Spleen (tissue), 11 donors: ENCODE measurements at regions not wholly inside any gene's neighbourhood (a gene's known extent, or its start where the extent isn't known, plus 50 kb on each side); places are given as distances from the start of the nearest gene placed in this dataset.

Experiments
- DNase-seq: peaks from one replicate; pipeline ENCODE4 v3.0.0-alpha.2; 2020
- H3K27ac ChIP-seq, 8 donors: fragments of 200-600 bp; sonication (generic) in 7 of 8; 1 replicate in 4 of 8; 2 replicates in 4 of 8; pipeline versions ENCODE4 v1.5.0 to v1.8.0; 2016 to 2021; ENCODE audit warnings: inconsistent platforms in 4 of 8, mild to moderate bottlenecking in 4 of 8, moderate library complexity in 1 of 8
- H3K27me3 ChIP-seq, 7 donors: fragments of 200-600 bp; sonication (generic) in 6 of 7; replicated peaks in 1 of 7; 1 replicate in 4 of 7; 2 replicates in 3 of 7; pipeline versions ENCODE4 v1.5.0 to v1.8.0; 2016 to 2021; ENCODE audit warnings: inconsistent platforms in 3 of 7, mild to moderate bottlenecking in 1 of 7
- H3K36me3 ChIP-seq, 6 donors: fragments of 200-600 bp; sonication (generic) in 5 of 6; 1 replicate in 4 of 6; 2 replicates in 2 of 6; pipeline versions ENCODE4 v1.5.0 to v1.8.0; 2016 to 2021; ENCODE audit warnings: inconsistent platforms in 2 of 6
- H3K4me1 ChIP-seq, 6 donors: fragments of 200-600 bp; sonication (generic) in 5 of 6; 1 replicate in 3 of 6; 2 replicates in 3 of 6; pipeline versions ENCODE4 v1.5.0 to v1.8.0; 2016 to 2021; ENCODE audit warnings: inconsistent platforms in 3 of 6
- H3K4me3 ChIP-seq, 8 donors: fragments of 200-600 bp; sonication (generic) in 7 of 8; 1 replicate in 4 of 8; 2 replicates in 4 of 8; pipeline versions ENCODE4 v1.5.0 to v1.8.0; 2016 to 2021; ENCODE audit warnings: inconsistent platforms in 4 of 8, mild to moderate bottlenecking in 4 of 8, moderate library complexity in 2 of 8
- H3K9me3 ChIP-seq, 8 donors: fragments of 200-600 bp; sonication (generic) in 7 of 8; 1 replicate in 4 of 8; 2 replicates in 4 of 8; pipeline versions ENCODE4 v1.5.0 to v1.8.0; 2016 to 2021; ENCODE audit warnings: inconsistent platforms in 4 of 8
- CTCF ChIP-seq, 11 experiments: fragments of 200-600 bp in 7 of 11; fragments of 450-650 bp in 4 of 11; sonication (generic) in 4 of 11; IDR thresholded peaks in 8 of 11; conservative IDR thresholded peaks in 3 of 11; 1 replicate in 7 of 11; 2 replicates in 4 of 11; pipeline versions ENCODE4 v1.4.0 to v1.8.0; 2016 to 2021; ENCODE audit warnings: antibody characterized with exemption in 11 of 11, inconsistent platforms in 4 of 11, mild to moderate bottlenecking in 1 of 11
- POLR2A ChIP-seq, 3 donors: fragments of 450-650 bp; IDR thresholded peaks; one replicate each; pipeline ENCODE4 v1.5.1; 2017; ENCODE audit warnings: antibody characterized with exemption in 3 of 3, mild to moderate bottlenecking in 1 of 3
- POLR2AphosphoS5 ChIP-seq, 3 donors: sonication (generic); formaldehyde crosslinking; IDR thresholded peaks; one replicate each; pipeline ENCODE4 v1.5.1; 2017; ENCODE audit warnings: antibody characterized with exemption in 3 of 3
- WGBS, 5 donors: extraction: QIAGEN DNeasy Blood & Tissue Kit in 3 of 5; methylation state at CpG; one replicate each; pipeline versions ENCODE4 v1.1.5 to v1.1.7; 2013 to 2018; 5-methylcytosine and 5-hydroxymethylcytosine counted together
- intact Hi-C: fragments of 100-400 bp; cut with DNase I; formaldehyde crosslinking; loops from one replicate; pipeline ENCODE4 v1.15.0; 2023; ENCODE audit warnings: low total_unique reads
- donor health status: healthy with polysubstance abuse.
- donor health status: DM: no; HTN: no; CAD: no; lungs with moderate emphysema.
- donor health status: DM: no; HTN: no; CAD: no.
- donor health status: Bipolar disorder and iron deficiency.
- donor health status: healthy.
- donor health status: DM: no; HTN: no; CAD: no.
- donor health status: DM: yes; HTN: yes; CAD: no.

GRCh38 chr21:41675574-41675973, 91.3 kb downstream of the RIPK4 start:
- 69 to 87% (median 76%) methylated on average over 6 of the region's 6 CpGs for WGBS, 5 donors
- no peak for DNase-seq
- peaks cover 0 to 49% (median 0%) of the 10 kb centered on the region in 7 donors for H3K27me3 ChIP-seq
- no peak overlapping the region for H3K27ac ChIP-seq
- H3K4me3 ChIP-seq, result no peak overlapping the region
- H3K36me3 ChIP-seq, result no peaks in the 10 kb centered on the region
- peaks cover 0 to 5% (median 2%) of the 10 kb centered on the region in 6 donors for H3K4me1 ChIP-seq
- TF ChIP-seq CTCF (IDR thresholded peaks at IDR 0.05 in 8 of 11, conservative IDR thresholded peaks at IDR 0.05 in 3 of 11) (no peak), POLR2AphosphoS5 (IDR thresholded peaks at IDR 0.05) (no peak), POLR2A (IDR thresholded peaks at IDR 0.05) (no peak)
- H3K9me3 ChIP-seq, result no peaks in the 10 kb centered on the region
- intact Hi-C loops, result no loop called here

- Histone ChIP-seq H3K27ac (no peak overlapping the region), H3K27me3 (peaks cover 0 to 48% (median 0%) of the 10 kb centered on the region in 7 donors), H3K4me3 (no peak overlapping the region), H3K9me3 (no peaks in the 10 kb centered on the region), H3K36me3 (no peaks in the 10 kb centered on the region), H3K4me1 (peaks cover 0 to 5% (median 2%) of the 10 kb centered on the region in 6 donors)
- no peak for TF ChIP-seq POLR2AphosphoS5 (IDR thresholded peaks at IDR 0.05)
- no peak for TF ChIP-seq POLR2A (IDR thresholded peaks at IDR 0.05)
- no peak for TF ChIP-seq CTCF (IDR thresholded peaks at IDR 0.05 in 8 of 11, conservative IDR thresholded peaks at IDR 0.05 in 3 of 11)
- DNase-seq, result no peak
- WGBS, 5 donors, result 77 to 87% (median 83%) methylated on average over 6 of the region's 6 CpGs
- intact Hi-C loops, result no loop called here
Observed at GRCh38 chr21:41674402-41674801, 92.5 kb downstream of the RIPK4 start.

- WGBS, 5 donors, result 69 to 83% (median 76%) methylated on average over 13 of the region's 13 CpGs
Observed at GRCh38 chr21:41673596-41674335, 93.1 kb downstream of the RIPK4 start.

More at GRCh38 chr21:41673596-41674335, 93.1 kb downstream of the RIPK4 start:
- H3K36me3 ChIP-seq, result no peaks in the 10 kb centered on the region
- peaks cover 0 to 3% (median 0%) of the 10 kb centered on the region in 6 donors for H3K4me1 ChIP-seq
- no peak overlapping the region for H3K4me3 ChIP-seq
- TF ChIP-seq CTCF (IDR thresholded peaks at IDR 0.05 in 8 of 11, conservative IDR thresholded peaks at IDR 0.05 in 3 of 11), result no peak
- no peak for TF ChIP-seq POLR2AphosphoS5 (IDR thresholded peaks at IDR 0.05)
- TF ChIP-seq POLR2A (IDR thresholded peaks at IDR 0.05), result no peak
- DNase-seq, result peak; percentile 25
- intact Hi-C loops, result no loop called here
- H3K27me3 ChIP-seq, result peaks cover 0 to 48% (median 0%) of the 10 kb centered on the region in 7 donors
- no peaks in the 10 kb centered on the region for H3K9me3 ChIP-seq
- H3K27ac ChIP-seq, result no peak overlapping the region
